Mesendoderm (in vitro differentiated cells): ENCODE measurements at regions not wholly inside any gene's neighbourhood (a gene's known extent, or its start where the extent isn't known, plus 50 kb on each side); places are given as distances from the start of the nearest gene placed in this dataset.
A peak's percentile ranks its signal among the peaks of the same experiment; 100 is the strongest.

Experiments used
- DNase-seq: peaks from one replicate; pipeline ENCODE4 v3.0.0; 2013
- H2AK5ac ChIP-seq: 2 replicates; pipeline ENCODE4 v1.6.1; 2013; ENCODE audit warnings: low read length, inconsistent platforms
- H2BK120ac ChIP-seq: 2 replicates; pipeline ENCODE4 v1.6.1; 2013; ENCODE audit warnings: low read depth, mild to moderate bottlenecking, low read length, moderate library complexity, mixed read lengths
- H2BK15ac ChIP-seq: replicated peaks from 2 replicates; pipeline ENCODE4 v1.6.1; 2013; ENCODE audit warnings: low read depth, mild to moderate bottlenecking, moderate library complexity
- H2BK5ac ChIP-seq: 2 replicates; pipeline ENCODE4 v1.6.1; 2013; ENCODE audit warnings: low read length, inconsistent platforms
- H3K18ac ChIP-seq: 2 replicates; pipeline ENCODE4 v1.6.1; 2013; ENCODE audit warnings: mild to moderate bottlenecking, low read length, mixed read lengths
- H3K23ac ChIP-seq: one replicate; pipeline ENCODE4 v1.6.1; 2013; ENCODE audit warnings: low read length
- H3K27ac ChIP-seq: 2 replicates; pipeline ENCODE4 v1.5.1; 2013; ENCODE audit warnings: low read depth, mild to moderate bottlenecking, inconsistent platforms, low read length, moderate library complexity
- H3K27me3 ChIP-seq: 2 replicates; pipeline ENCODE4 v1.6.1; 2013; ENCODE audit warnings: low read length, control low read depth, mild to moderate bottlenecking, inconsistent platforms; ENCODE audit not compliant: insufficient read depth, poor library complexity
- H3K36me3 ChIP-seq: 2 replicates; pipeline ENCODE4 v1.6.1; 2013; ENCODE audit warnings: low read length, inconsistent platforms; ENCODE audit not compliant: control insufficient read depth, insufficient read depth
- H3K4ac ChIP-seq: one replicate; pipeline ENCODE4 v1.6.1; 2013; ENCODE audit warnings: low read depth, mild to moderate bottlenecking, low read length, moderate library complexity
- H3K4me1 ChIP-seq: 2 replicates; pipeline ENCODE4 v1.6.1; 2013; ENCODE audit warnings: low read depth, low read length, inconsistent platforms; ENCODE audit not compliant: control insufficient read depth
- H3K4me2 ChIP-seq: 2 replicates; pipeline ENCODE4 v1.6.1; 2013; ENCODE audit warnings: low read length
- H3K4me3 ChIP-seq: 2 replicates; pipeline ENCODE4 v1.5.1; 2013; ENCODE audit warnings: mild to moderate bottlenecking, low read length
- H3K56ac ChIP-seq: one replicate; pipeline ENCODE4 v1.6.1; 2013; ENCODE audit warnings: low read length
- H3K79me1 ChIP-seq: 2 replicates; pipeline ENCODE4 v1.6.1; 2013; ENCODE audit warnings: low read length, inconsistent platforms
- H3K79me2 ChIP-seq: 2 replicates; pipeline ENCODE4 v1.6.1; 2013; ENCODE audit warnings: mild to moderate bottlenecking, low read length; ENCODE audit not compliant: control insufficient read depth, insufficient read depth
- H3K9ac ChIP-seq: 2 replicates; pipeline ENCODE4 v1.6.1; 2013; ENCODE audit warnings: low read length, inconsistent platforms
- H4K5ac ChIP-seq: one replicate; pipeline ENCODE4 v1.6.1; 2013; ENCODE audit warnings: low read length
- H4K8ac ChIP-seq: one replicate; pipeline ENCODE4 v1.6.1; 2013; ENCODE audit warnings: low read depth, mild to moderate bottlenecking, control low read depth, low read length, moderate library complexity
- WGBS: extraction: QIAGEN DNeasy Blood & Tissue Kit; methylation state at CpG from one replicate; pipeline ENCODE4 v1.1.7; 2013; ENCODE audit warnings: low lambda C conversion rate, missing lambda C conversion rate; ENCODE audit not compliant: insufficient coverage; ENCODE audit errors: extremely low coverage; 5-methylcytosine and 5-hydroxymethylcytosine counted together

DNA sequence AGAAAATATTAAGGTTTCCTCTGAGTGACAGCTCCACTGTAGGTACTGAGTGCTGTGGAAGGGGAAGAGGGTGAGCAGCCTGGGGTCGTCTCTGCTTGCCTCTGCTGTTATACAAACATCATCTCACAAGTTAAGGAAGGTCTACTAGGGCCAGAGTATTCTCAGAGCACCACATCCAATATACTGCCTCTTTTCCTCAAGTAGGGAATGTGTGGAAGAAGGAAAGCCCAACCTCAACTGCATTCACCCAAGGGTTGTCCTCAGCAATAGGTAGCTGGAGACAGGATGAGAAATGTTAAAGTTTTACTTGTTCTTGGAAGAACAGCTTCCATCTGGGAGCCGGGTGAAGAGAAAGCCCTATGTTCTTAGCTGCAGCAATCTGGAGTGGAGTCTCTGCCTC is 1062.3 kb upstream of the CDH10 start:
- Histone ChIP-seq H3K4ac (no peak overlapping the region), H3K27me3 (no peaks in the 10 kb centered on the region), H3K27ac (no peak overlapping the region), H3K79me2 (no peaks in the 10 kb centered on the region), H3K18ac (no peak overlapping the region), H2AK5ac (no peak overlapping the region), H3K9ac (no peak overlapping the region), H3K4me3 (no peak overlapping the region), H2BK120ac (no peak overlapping the region), H3K4me1 (no peaks in the 10 kb centered on the region), H2BK5ac (no peak overlapping the region), H3K36me3 (no peaks in the 10 kb centered on the region), H4K8ac (no peak overlapping the region), H3K79me1 (no peaks in the 10 kb centered on the region), H4K5ac (no peak overlapping the region), H3K23ac (no peak overlapping the region), H2BK15ac (no peak overlapping the region), H3K4me2 (no peak overlapping the region), H3K56ac (no peak overlapping the region)
- WGBS, result no CpG with 5 or more reads among the region's 2 CpGs
- peak; percentile 45 for DNase-seq

GRCh38 chr5:25701936-25702335 is 1057.2 kb upstream of the CDH10 start:
- Histone ChIP-seq H3K4me1 (no peaks in the 10 kb centered on the region), H3K36me3 (no peaks in the 10 kb centered on the region), H4K5ac (no peak overlapping the region), H3K79me1 (no peaks in the 10 kb centered on the region), H3K23ac (no peak overlapping the region), H3K9ac (no peak overlapping the region), H4K8ac (no peak overlapping the region), H3K27ac (no peak overlapping the region), H2AK5ac (no peak overlapping the region), H2BK15ac (no peak overlapping the region), H3K4me2 (no peak overlapping the region), H2BK5ac (no peak overlapping the region), H3K79me2 (no peaks in the 10 kb centered on the region), H3K4ac (no peak overlapping the region), H3K27me3 (no peaks in the 10 kb centered on the region), H2BK120ac (no peak overlapping the region), H3K18ac (peak overlapping the region; percentile 90), H3K56ac (no peak overlapping the region), H3K4me3 (no peak overlapping the region)
- DNase-seq, result no peak
- no CpG with 5 or more reads among the region's 4 CpGs for WGBS

GRCh38 chr5:25694801-25695200 is 1050.0 kb upstream of the CDH10 start:
- no peak overlapping the region for H3K56ac ChIP-seq
- H3K18ac ChIP-seq, result no peak overlapping the region
- H3K27ac ChIP-seq, result no peak overlapping the region
- no peaks in the 10 kb centered on the region for H3K79me2 ChIP-seq
- whole genome bisulfite sequencing, result no CpG with 5 or more reads among the region's 1 CpG
- no peak overlapping the region for H3K4me2 ChIP-seq
- H3K23ac ChIP-seq, result no peak overlapping the region
- no peak overlapping the region for H3K4me3 ChIP-seq
- H4K8ac ChIP-seq, result no peak overlapping the region
- no peak overlapping the region for H2BK120ac ChIP-seq
- no peak overlapping the region for H2BK5ac ChIP-seq
- no peak overlapping the region for H3K9ac ChIP-seq
- H3K4me1 ChIP-seq, result no peaks in the 10 kb centered on the region
- no peaks in the 10 kb centered on the region for H3K79me1 ChIP-seq
- no peaks in the 10 kb centered on the region for H3K27me3 ChIP-seq
- H2BK15ac ChIP-seq, result no peak overlapping the region
- no peak overlapping the region for H4K5ac ChIP-seq
- no peaks in the 10 kb centered on the region for H3K36me3 ChIP-seq
- no peak for DNase-seq
- H2AK5ac ChIP-seq, result no peak overlapping the region
- H3K4ac ChIP-seq, result no peak overlapping the region

DNA sequence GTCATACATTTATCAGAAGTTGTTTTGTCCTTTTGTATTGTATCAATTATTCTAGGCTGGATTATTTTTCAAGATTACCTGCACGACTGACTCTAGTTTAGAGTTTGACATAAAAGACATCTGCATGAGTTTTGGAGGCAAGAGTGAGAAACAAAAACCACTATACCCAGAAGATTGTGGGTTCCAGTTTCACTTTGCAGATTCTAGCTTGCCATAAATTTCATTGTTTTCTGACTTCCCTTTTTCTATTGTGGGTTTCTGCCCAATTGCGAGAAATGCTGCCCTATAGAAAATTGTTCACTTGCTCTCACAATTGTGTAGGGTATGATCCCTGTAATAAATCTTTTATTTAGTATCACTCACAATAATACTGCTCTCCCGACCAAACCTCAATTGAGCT is 1043.4 kb upstream of the CDH10 start:
- no CpG with 5 or more reads among the region's 3 CpGs for WGBS
- H3K27me3 ChIP-seq, result no peaks in the 10 kb centered on the region

GRCh38 chr5:25669645-25670401 is 1025.0 kb upstream of the CDH10 start:
- no peak overlapping the region for H3K4me2 ChIP-seq
- no CpG with 5 or more reads among the region's 1 CpG for WGBS
- H3K27ac ChIP-seq, result no peak overlapping the region
- H3K23ac ChIP-seq, result no peak overlapping the region
- H3K4me1 ChIP-seq, result no peaks in the 10 kb centered on the region
- no peak overlapping the region for H4K8ac ChIP-seq
- H3K36me3 ChIP-seq, result no peaks in the 10 kb centered on the region
- H3K79me1 ChIP-seq, result no peaks in the 10 kb centered on the region
- no peak overlapping the region for H2BK15ac ChIP-seq
- H3K56ac ChIP-seq, result no peak overlapping the region
- DNase-seq, result no peak
- no peak overlapping the region for H4K5ac ChIP-seq
- no peak overlapping the region for H3K9ac ChIP-seq
- H3K4ac ChIP-seq, result no peak overlapping the region
- H3K4me3 ChIP-seq, result no peak overlapping the region
- no peak overlapping the region for H2AK5ac ChIP-seq
- no peak overlapping the region for H2BK120ac ChIP-seq
- no peaks in the 10 kb centered on the region for H3K79me2 ChIP-seq
- H3K18ac ChIP-seq, result no peak overlapping the region
- no peak overlapping the region for H2BK5ac ChIP-seq
- H3K27me3 ChIP-seq, result no peaks in the 10 kb centered on the region

More for the DNA sequence above, 1043.4 kb upstream of the CDH10 start:
- H4K5ac ChIP-seq, result no peak overlapping the region
- H2AK5ac ChIP-seq, result no peak overlapping the region
- no peak overlapping the region for H2BK5ac ChIP-seq
- no peak overlapping the region for H3K4me2 ChIP-seq
- no peaks in the 10 kb centered on the region for H3K79me2 ChIP-seq
- no peak overlapping the region for H3K4me3 ChIP-seq
- H3K27ac ChIP-seq, result no peak overlapping the region
- no peaks in the 10 kb centered on the region for H3K36me3 ChIP-seq
- no peak overlapping the region for H3K9ac ChIP-seq
- no peak overlapping the region for H3K18ac ChIP-seq
- no peaks in the 10 kb centered on the region for H3K4me1 ChIP-seq
- no peak overlapping the region for H2BK15ac ChIP-seq
- no peak overlapping the region for H3K23ac ChIP-seq
- H3K56ac ChIP-seq, result no peak overlapping the region
- H3K4ac ChIP-seq, result no peak overlapping the region
- H4K8ac ChIP-seq, result no peak overlapping the region
- no peak for DNase-seq
- no peak overlapping the region for H2BK120ac ChIP-seq
- no peaks in the 10 kb centered on the region for H3K79me1 ChIP-seq

DNA sequence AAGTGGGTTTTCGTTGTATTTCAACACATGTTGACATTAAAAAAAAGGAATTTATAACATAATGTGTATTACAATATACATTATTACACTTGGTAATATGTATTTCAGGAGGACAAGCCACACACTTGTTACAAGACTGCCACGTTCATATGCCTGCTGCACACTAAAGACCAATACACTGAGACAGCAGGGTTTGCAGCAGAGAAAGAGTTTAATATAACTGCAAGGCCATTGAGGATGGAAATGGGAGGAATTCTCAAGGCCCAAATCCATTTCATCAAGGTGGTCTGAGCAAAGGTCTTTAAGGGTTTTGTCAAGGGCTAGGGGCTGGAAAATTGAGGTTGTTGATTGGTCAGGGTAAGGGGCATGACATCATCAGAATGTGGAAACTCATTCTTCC is 1017.8 kb upstream of the CDH10 start:
- no peak overlapping the region for H2BK120ac ChIP-seq
- no peaks in the 10 kb centered on the region for H3K79me1 ChIP-seq
- no peaks in the 10 kb centered on the region for H3K36me3 ChIP-seq
- H3K9ac ChIP-seq, result no peak overlapping the region
- no peak for DNase-seq
- WGBS, result no CpG with 5 or more reads among the region's 2 CpGs
- no peak overlapping the region for H3K4me2 ChIP-seq
- H2BK15ac ChIP-seq, result no peak overlapping the region
- no peaks in the 10 kb centered on the region for H3K27me3 ChIP-seq
- H3K27ac ChIP-seq, result no peak overlapping the region
- H3K4ac ChIP-seq, result no peak overlapping the region
- H3K18ac ChIP-seq, result no peak overlapping the region
- peak overlapping the region; percentile 16 for H3K4me3 ChIP-seq
- H3K23ac ChIP-seq, result no peak overlapping the region
- no peak overlapping the region for H4K5ac ChIP-seq
- no peak overlapping the region for H2AK5ac ChIP-seq
- H3K56ac ChIP-seq, result no peak overlapping the region
- H4K8ac ChIP-seq, result no peak overlapping the region
- H2BK5ac ChIP-seq, result no peak overlapping the region
- no peaks in the 10 kb centered on the region for H3K79me2 ChIP-seq
- no peaks in the 10 kb centered on the region for H3K4me1 ChIP-seq
